HL-60 (cell line): ENCODE measurements at regions not wholly inside any gene's neighbourhood (a gene's known extent, or its start where the extent isn't known, plus 50 kb on each side); places are given as distances from the start of the nearest gene placed in this dataset.
A peak's percentile ranks its signal among the peaks of the same experiment; 100 is the strongest.
"Not testable (repeated sequence)": the region's sequence is repeated elsewhere in the genome, so short reads cannot be mapped to it uniquely, and the experiment has no call there.

Experiments used
- DNase-seq, 2 experiments: peaks; one replicate each; pipeline ENCODE4 v3.0.0-alpha.2; 2010 to 2020; ENCODE audit warnings: low read depth in 1 of 2, low spot score in 1 of 2
- H3K27ac ChIP-seq: fragments of 250-450 bp; sonication (Bioruptor Pico); replicated peaks from 2 replicates; pipeline ENCODE4 v1.5.1; 2020; ENCODE audit warnings: mild to moderate bottlenecking, moderate library complexity
- H3K27me3 ChIP-seq: fragments of 250-450 bp; sonication (Bioruptor Pico); 2 replicates; pipeline ENCODE4 v1.5.1; 2021; ENCODE audit warnings: mild to moderate bottlenecking, moderate library complexity; ENCODE audit not compliant: insufficient read depth, poor library complexity, severe bottlenecking
- H3K4me3 ChIP-seq: replicated peaks from 2 replicates; pipeline ENCODE4 v1.5.1; 2011; ENCODE audit warnings: mild to moderate bottlenecking, control low read depth, low read length; ENCODE audit not compliant: insufficient read depth
- GABPA ChIP-seq: IDR thresholded peaks from 2 replicates; pipeline ENCODE4 v1.6.1; 2012; ENCODE audit warnings: low read depth
- POLR2AphosphoS5 ChIP-seq: IDR thresholded peaks from 2 replicates; pipeline ENCODE4 v1.6.1; 2012; ENCODE audit warnings: low read depth
- SPI1 ChIP-seq: IDR thresholded peaks from 2 replicates; pipeline ENCODE4 v1.6.1; 2012; ENCODE audit warnings: low read depth, mild to moderate bottlenecking, borderline replicate concordance
- TF ChIP-seq, protein P1 (sequence below): IDR thresholded peaks from one replicate; pipeline ENCODE4 v1.5.1; 2011; ENCODE audit warnings: low read length, control low read depth, inconsistent platforms; ENCODE audit not compliant: insufficient read depth
- TF ChIP-seq, protein P2 (sequence below): IDR thresholded peaks from 2 replicates; pipeline ENCODE4 v1.6.1; 2012; ENCODE audit warnings: low read depth; ENCODE audit not compliant: insufficient replicate concordance

DNA sequence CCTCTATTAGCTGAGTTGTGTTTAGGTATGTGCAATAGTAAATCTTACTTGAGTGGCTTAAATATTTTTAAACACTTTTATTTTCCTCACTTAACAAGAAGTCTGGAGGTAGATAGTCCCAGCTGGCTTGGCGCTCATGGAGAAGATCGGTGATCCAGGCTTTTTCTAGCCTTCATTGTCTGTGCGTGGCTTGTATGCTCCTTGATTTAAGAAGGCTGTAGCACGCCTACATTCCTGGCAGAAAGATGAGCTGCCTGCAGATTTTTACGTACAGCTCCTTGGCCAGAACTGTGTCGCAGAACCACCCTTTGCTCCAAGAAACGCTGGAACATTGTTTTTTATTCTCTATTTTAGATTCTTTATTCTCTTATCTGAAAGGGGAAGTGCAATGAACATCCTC, 284.1 kb downstream of the KIF20B start:
- no peaks in the 10 kb centered on the region for H3K27me3 ChIP-seq
- H3K4me3 ChIP-seq = no peak overlapping the region
- TF ChIP-seq POLR2AphosphoS5 (no peak), GABPA (no peak), SPI1 (peak; percentile 44; the same call in 1 of the 2 replicates)
- TF ChIP-seq, protein P1, sequence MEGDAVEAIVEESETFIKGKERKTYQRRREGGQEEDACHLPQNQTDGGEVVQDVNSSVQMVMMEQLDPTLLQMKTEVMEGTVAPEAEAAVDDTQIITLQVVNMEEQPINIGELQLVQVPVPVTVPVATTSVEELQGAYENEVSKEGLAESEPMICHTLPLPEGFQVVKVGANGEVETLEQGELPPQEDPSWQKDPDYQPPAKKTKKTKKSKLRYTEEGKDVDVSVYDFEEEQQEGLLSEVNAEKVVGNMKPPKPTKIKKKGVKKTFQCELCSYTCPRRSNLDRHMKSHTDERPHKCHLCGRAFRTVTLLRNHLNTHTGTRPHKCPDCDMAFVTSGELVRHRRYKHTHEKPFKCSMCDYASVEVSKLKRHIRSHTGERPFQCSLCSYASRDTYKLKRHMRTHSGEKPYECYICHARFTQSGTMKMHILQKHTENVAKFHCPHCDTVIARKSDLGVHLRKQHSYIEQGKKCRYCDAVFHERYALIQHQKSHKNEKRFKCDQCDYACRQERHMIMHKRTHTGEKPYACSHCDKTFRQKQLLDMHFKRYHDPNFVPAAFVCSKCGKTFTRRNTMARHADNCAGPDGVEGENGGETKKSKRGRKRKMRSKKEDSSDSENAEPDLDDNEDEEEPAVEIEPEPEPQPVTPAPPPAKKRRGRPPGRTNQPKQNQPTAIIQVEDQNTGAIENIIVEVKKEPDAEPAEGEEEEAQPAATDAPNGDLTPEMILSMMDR = no peak

DNA sequence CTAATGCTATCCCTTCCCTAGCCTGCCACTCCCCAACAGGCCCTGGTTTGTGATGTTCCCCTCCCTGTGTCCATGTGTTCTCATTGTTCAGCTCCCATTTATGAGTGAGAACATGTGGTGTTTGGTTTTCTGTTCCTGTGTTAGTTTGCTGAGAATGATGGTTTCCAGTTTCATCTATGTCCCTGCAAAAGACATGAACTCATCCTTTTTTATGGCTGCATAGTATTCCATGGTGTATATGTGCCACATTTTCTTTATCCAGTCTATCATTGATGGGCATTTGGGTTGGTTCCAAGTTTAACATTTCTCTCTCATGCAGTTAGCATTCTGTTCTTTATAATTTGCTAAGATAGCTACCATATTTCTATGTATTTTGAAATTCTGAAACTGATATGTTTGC, 287.0 kb downstream of the KIF20B start:
- H3K27ac ChIP-seq, DNase-seq, H3K27me3 ChIP-seq, H3K4me3 ChIP-seq: not testable (repeated sequence)

More for the DNA sequence above, 284.1 kb downstream of the KIF20B start:
- no peak overlapping the region for H3K27ac ChIP-seq
- no peak for DNase-seq

DNA sequence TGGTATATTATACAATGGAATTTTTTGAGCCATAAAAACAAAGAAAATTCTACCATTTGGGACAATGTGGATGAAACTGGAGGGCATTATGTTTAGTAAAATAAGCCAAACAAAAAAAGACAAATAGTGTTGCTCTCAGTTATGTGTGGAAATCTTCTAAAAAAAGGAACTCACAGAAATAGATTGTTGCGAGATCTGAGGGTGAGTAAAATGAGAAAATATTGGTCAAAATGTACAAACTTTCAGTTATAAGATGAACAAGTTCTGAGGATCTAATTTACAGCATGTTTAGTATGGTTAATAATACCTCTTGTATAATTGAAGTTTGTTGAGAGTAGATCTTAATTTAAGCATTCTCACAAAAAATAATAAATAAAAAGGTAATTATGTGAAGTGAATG, 291.2 kb downstream of the KIF20B start:
- peak; percentile 24; the same call in 1 of the 2 replicates for TF ChIP-seq SPI1
- TF ChIP-seq, protein P1 = no peak
- no peak for DNase-seq

DNA sequence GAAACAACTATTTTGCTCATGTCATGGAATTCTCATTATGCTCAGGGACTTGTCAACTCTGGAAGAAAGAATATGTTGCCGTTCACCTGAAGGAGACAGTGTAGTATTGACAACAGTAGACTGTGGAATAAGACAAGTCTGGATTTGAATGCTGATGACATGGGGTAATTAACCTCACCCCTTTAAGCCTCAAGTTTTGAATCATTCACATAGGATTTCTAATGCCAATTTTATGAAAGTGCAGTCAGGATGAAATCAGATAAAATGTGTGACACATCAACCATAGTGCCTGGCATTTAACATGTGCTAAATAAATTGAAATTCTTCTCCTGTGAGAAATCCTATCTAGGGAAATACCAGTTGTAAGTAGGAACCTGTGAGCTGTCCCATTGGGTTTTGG, 305.8 kb downstream of the KIF20B start:
- TF ChIP-seq, protein P1 = no peak
- TF ChIP-seq GABPA (no peak), SPI1 (no peak), POLR2AphosphoS5 (no peak)
- TF ChIP-seq, protein P2, sequence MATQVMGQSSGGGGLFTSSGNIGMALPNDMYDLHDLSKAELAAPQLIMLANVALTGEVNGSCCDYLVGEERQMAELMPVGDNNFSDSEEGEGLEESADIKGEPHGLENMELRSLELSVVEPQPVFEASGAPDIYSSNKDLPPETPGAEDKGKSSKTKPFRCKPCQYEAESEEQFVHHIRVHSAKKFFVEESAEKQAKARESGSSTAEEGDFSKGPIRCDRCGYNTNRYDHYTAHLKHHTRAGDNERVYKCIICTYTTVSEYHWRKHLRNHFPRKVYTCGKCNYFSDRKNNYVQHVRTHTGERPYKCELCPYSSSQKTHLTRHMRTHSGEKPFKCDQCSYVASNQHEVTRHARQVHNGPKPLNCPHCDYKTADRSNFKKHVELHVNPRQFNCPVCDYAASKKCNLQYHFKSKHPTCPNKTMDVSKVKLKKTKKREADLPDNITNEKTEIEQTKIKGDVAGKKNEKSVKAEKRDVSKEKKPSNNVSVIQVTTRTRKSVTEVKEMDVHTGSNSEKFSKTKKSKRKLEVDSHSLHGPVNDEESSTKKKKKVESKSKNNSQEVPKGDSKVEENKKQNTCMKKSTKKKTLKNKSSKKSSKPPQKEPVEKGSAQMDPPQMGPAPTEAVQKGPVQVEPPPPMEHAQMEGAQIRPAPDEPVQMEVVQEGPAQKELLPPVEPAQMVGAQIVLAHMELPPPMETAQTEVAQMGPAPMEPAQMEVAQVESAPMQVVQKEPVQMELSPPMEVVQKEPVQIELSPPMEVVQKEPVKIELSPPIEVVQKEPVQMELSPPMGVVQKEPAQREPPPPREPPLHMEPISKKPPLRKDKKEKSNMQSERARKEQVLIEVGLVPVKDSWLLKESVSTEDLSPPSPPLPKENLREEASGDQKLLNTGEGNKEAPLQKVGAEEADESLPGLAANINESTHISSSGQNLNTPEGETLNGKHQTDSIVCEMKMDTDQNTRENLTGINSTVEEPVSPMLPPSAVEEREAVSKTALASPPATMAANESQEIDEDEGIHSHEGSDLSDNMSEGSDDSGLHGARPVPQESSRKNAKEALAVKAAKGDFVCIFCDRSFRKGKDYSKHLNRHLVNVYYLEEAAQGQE = no peak
- no peak overlapping the region for H3K27ac ChIP-seq
- H3K4me3 ChIP-seq = no peak overlapping the region
- no peaks in the 10 kb centered on the region for H3K27me3 ChIP-seq
- no peak for DNase-seq

More for the DNA sequence above, 291.2 kb downstream of the KIF20B start:
- Histone ChIP-seq H3K4me3 (no peak overlapping the region), H3K27ac (no peak overlapping the region), H3K27me3 (no peaks in the 10 kb centered on the region)

DNA sequence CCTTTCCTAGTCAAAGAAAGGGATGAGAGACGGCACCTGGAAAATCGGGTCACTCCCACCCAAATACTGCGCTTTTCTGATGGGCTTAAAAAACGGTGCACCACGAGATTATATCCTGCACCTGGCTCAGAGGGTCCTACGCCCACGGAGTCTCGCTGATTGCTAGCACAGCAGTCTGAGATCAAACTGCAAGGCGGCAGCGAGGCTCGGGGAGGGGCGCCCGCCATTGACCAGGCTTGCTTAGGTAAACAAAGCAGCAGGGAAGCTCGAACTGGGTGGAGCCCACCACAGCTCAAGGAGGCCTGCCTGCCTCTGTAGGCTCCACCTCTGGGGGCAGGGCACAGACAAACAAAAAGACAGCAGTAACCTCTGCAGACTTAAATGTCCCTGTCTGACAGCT, 309.9 kb downstream of the KIF20B start:
- not testable (repeated sequence) for H3K4me3 ChIP-seq, H3K27ac ChIP-seq, DNase-seq, H3K27me3 ChIP-seq

DNA sequence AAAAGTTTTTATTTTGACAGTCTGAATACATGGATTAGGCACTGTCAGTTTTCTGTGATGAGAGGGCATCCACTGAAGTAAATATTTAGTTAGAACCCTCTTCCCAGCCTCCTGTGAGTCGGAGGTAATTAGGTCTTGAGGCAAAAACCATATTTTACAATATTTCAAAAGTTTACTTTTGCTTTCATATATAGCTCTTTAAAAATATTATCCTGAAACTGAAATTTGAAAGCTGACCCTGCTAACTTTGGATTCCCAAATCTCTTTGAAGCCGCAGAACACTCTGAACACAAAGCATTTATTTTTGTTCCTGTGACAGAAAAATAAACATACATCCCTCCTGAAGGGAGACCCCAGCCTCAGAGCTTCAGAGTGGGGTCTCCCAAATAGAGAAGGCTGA, 317.4 kb downstream of the KIF20B start:
- no peak overlapping the region for H3K27ac ChIP-seq
- no peak overlapping the region for H3K4me3 ChIP-seq
- no peaks in the 10 kb centered on the region for H3K27me3 ChIP-seq
- DNase-seq = no peak
- no peak for TF ChIP-seq SPI1
- TF ChIP-seq, protein P2 = no peak
- TF ChIP-seq, protein P1 = no peak
- no peak for TF ChIP-seq POLR2AphosphoS5
- no peak for TF ChIP-seq GABPA
